OCI-LY1 (cell line): ENCODE measurements at regions not wholly inside any gene's neighbourhood (a gene's known extent, or its start where the extent isn't known, plus 50 kb on each side); places are given as distances from the start of the nearest gene placed in this dataset.

Experiments
- EZH2 ChIP-seq: fragments of 200-600 bp; sonication (generic), shearing (Covaris generic); IDR thresholded peaks from 2 replicates; pipeline ENCODE4 v1.8.0; 2017; ENCODE audit warnings: borderline replicate concordance, mixed run types, mild to moderate bottlenecking, antibody characterized with exemption, low read length, moderate library complexity, mixed read lengths
- TF ChIP-seq, protein P1 (sequence below): fragments of 200-600 bp; sonication (generic), shearing (Covaris generic); IDR thresholded peaks from 2 replicates; pipeline ENCODE4 v1.5.1; 2017; ENCODE audit warnings: mild to moderate bottlenecking, antibody characterized with exemption, low read length, moderate library complexity, mixed read lengths

DNA sequence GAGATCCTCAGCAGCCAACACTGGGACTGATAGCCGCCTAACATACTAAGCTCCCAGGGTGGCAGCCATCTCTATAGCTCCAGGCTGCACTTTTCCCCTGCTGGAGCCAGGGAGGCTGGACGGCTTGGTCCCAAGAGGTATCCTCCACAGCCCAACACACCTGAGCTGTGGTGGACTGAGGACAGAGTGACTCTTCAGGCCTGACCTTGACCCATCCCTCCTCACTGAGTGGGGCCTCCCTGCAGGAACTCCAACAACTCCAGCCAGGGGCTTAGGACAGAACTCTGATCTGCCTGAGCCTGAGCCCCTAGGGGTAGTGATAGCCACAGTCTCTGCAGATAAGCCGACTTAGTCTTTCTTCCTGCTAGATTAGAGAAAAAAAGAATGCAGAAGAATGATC, 958.1 kb upstream of the PRR20A start:
- TF ChIP-seq, protein P1, sequence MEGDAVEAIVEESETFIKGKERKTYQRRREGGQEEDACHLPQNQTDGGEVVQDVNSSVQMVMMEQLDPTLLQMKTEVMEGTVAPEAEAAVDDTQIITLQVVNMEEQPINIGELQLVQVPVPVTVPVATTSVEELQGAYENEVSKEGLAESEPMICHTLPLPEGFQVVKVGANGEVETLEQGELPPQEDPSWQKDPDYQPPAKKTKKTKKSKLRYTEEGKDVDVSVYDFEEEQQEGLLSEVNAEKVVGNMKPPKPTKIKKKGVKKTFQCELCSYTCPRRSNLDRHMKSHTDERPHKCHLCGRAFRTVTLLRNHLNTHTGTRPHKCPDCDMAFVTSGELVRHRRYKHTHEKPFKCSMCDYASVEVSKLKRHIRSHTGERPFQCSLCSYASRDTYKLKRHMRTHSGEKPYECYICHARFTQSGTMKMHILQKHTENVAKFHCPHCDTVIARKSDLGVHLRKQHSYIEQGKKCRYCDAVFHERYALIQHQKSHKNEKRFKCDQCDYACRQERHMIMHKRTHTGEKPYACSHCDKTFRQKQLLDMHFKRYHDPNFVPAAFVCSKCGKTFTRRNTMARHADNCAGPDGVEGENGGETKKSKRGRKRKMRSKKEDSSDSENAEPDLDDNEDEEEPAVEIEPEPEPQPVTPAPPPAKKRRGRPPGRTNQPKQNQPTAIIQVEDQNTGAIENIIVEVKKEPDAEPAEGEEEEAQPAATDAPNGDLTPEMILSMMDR, result no peak
- TF ChIP-seq EZH2, result no peak
